GM21737 (cell line): ENCODE measurements at regions not wholly inside any gene's neighbourhood (a gene's known extent, or its start where the extent isn't known, plus 50 kb on each side); places are given as distances from the start of the nearest gene placed in this dataset.
"Not testable (repeated sequence)": the region's sequence is repeated elsewhere in the genome, so short reads cannot be mapped to it uniquely, and the experiment has no call there.

Experiments
- ATAC-seq: cut with Tn5 transposase; IDR thresholded peaks from one replicate; pipeline ENCODE4 v1.9.1; 2021; ENCODE audit warnings: mild to moderate bottlenecking, moderate library complexity; ENCODE audit not compliant: unreplicated experiment

DNA sequence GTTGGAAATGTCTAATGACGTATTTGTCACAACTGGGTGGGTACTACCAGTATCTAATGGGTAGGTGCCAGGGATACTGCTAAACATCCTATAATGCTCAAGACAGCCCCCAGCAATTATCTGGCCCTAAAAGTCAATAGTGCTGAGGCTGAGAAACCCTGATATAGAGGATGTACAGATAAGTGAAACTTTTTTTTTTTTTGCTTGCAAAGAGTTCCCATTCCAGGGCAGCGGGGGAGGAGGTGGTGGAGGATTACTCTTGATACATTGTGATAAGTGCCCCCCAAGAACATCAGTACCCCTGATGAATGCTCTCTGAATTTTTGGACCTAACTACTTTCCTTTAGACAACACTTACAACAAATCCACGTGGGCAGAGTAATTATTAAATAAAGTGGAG is 329.7 kb upstream of the SPRED2 start:
- ATAC-seq: no peak

DNA sequence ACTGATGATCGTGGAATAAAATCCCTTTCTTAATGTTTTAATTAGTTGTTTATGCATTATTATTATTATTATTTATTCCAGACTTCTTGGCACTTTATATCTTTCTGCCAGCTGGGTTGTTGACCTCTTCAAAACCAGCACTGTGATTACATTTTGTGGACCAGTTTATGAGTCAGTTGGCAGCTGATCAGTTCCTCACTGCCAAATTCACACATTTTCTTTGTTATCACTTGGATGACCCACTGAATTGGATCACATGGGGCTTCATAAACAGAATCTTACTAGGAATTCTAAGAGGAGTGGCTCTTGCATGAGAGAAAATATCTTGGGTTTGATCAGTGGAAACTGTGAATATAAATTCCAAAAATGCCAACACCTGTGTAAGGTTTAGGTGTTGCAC is 321.8 kb upstream of the SPRED2 start:
- ATAC-seq: no peak

DNA sequence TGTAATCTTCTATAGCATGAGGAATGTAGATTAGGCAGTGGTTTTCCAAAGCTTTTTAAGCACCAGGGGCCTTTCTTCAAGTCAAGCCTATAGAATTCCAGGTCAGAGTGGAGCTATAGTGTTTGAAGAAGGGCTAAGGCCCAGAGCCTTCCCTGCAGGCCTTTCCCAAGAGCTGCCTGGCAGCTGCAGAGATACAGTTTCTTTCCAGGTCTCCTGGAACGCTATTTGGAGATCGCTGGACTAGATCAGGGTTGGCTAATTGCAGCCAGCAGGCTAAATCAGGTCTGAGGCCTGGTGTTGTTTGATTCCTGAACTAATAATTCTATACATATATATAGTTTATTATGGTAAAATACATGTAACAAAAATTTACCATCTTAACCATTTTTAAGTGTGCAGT is 319.0 kb upstream of the SPRED2 start:
- no peak for ATAC-seq

DNA sequence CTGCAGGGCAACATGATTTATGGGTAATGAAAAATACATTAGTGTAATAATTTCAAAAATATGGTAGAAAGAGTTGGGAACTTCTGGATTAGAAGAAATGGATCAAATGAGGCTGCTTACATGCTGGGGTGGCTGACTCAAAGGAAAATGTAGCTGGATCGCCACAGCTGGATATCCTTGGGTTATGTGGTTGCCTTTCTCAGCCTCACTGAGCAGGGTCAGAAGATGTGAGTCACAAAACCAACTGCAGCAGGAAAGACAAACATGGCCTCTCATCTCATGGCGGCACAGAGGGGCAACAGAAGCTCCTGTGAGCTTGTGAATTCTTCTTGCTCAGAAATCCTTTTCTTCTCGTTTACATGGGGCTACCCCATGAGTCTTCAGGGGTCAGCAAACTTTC is 317.1 kb upstream of the SPRED2 start:
- ATAC-seq: no peak

DNA sequence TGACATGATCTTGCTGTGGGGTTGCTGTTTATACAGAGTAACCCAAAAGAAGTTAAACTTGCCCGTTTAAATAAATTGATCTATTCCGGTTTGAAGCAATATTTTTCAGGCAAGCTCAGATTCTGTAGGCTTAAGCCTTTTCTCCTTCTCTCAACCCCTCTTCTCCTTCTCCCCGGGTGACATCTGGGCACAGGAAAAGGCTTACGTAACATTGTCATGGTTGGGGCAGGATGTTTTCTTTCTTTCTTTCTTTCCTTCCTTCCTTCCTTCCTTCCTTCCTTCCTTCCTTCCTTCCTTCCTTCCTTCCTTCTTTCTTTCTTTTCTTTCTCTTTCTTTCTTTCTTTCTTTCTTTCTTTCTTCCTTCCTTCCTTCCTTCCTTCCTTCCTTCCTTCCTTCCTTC is 315.5 kb upstream of the SPRED2 start:
- ATAC-seq: not testable (repeated sequence)

DNA sequence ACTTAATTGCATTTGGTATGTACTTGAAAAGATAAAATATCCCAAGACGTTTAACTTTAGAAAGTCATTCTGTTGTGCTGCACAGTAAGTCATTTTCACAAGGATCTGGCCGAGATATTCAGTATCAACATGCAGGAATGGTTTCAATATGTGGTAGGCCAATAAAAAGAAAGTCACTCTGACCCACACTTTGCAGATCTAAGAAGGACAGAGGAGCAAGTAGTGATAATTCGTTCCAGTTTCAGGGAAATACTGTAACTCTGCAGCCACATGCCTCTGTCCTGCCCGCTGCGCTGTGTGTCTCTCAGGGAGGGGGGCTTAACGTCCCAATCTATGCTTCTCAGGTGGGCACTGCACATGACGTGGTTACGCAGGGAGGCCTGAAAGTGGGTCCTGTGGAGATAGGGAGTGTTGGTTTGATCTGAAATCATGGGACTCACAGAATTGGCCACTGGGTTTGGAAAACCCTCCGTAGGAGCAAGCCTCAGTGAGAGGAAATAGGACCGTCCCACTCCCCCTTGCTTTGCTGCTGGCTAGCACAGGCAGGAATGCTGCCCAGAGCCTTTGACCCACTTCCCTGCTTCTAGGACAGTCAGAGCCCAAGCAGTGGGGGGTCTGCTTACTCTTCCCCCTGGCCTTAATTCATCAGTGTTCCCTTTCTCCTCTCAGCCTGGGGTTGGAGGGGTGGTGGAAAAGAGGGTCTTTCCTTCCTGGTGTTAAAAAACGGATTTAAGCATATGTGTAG is 314.7 kb upstream of the SPRED2 start:
- no peak for ATAC-seq

DNA sequence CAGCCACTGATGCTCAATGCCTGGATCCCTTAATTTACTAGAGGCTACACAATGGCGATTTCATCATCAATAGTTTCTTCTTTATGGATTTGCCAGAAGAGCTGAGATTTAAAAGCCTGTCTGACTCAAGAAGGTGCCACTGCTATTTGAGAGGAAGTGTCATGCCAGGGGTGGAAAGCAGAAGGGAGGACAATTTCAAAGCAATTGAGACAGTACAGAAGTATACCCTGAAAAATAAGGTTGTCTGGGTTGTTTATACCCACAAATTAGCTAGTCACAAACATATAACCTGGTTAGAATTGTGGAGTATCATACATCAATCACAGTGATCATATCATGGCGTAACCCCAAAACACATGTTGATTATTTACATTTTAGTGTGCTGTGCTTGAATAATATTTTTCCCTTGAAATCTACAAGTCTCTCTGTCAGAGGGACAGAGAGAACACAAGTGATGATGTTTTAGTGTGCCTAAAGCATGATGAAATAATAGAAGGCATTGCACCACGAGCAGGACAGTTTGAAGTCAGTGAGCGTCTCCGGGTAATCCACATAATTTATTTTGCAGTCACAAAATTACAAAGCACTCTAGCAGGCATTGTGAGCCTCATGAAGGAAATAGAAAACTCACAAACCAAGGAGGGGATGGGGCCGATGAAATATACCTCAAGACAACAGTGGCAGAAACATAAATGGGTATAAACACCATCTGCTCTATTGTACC is 312.2 kb upstream of the SPRED2 start:
- no peak for ATAC-seq

DNA sequence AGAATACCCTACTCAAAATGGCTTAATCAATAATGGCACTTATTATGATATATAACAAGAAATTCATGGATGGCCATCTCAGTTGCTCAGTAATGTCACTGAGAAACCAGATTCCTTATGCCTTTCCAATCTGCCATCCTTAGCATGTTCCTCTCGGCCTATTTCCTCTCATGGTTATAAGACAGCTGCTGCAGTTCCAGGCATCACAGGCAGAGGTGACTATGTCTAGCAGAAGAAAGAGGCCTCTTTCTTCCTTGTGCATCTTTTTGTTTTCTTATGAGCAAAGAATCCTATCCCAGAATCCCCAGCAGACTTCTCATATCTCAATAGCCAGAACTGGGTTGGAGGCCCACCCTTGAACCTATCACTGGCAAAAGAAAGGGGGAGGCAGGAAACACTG is 310.6 kb upstream of the SPRED2 start:
- no peak for ATAC-seq

DNA sequence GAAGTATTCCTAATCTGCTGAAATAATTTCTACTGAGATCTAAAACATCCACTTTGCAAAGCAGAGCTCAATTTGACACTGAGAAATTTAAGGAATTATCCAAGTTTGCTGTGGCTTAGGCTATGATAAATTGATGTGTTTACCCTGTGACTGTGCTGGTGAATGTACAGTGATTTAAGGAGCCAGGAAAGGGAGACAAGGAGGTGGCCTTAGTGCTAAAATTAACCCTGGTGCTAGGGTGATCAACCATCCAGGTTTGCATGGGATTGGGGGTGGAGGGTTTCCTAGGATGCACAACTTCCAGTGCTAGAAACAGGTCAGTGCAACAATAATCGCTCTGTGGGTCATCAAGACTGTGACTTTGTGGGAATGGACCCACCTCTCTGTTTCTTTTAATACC is 307.5 kb upstream of the SPRED2 start:
- ATAC-seq: no peak

DNA sequence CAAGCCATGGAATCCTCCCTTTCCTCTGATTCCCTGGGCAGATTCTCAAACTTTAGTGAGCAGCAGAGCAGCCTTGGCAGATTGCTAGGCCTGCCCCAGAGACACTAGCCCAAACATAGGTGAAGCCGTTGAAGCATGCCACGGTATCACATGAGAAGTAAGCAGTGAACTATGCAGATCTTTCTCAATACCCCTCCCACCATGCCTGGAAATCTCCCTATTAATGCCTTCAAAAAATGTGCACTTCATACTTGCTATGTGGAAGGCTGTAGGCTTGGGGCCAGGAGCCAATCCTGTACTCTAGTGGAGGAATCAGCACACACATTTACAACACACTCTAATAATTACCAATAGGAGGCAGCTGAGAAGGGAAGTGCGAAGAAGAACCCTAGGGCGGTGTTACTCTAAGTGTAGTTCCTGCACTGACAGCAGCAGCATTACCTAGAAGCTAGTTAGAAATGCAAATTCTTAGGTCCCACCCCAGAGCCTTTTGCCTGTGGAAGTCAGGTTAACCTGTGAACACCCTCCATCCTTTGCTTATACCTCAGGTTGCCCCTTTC is 305.1 kb upstream of the SPRED2 start:
- ATAC-seq: no peak

DNA sequence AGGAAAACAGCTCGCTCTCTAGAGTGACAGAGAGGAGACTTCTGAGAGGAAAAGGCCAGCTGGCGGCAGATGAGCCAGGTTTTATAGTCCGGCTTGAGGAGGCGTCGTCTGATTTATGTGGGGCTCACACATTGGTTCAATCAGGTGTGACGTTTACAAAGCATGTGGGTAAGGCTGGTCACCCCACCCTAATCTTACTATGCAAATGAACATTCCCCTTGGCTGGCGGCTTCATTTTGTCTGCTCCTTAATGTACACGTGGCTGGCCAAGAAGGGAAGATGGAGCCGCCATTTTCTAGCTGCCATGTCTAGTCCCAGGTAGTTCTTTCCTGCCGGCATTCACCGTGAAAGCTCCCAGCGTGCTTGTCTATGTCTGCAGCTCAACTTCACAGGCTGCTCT is 299.1 kb upstream of the SPRED2 start:
- ATAC-seq: no peak

DNA sequence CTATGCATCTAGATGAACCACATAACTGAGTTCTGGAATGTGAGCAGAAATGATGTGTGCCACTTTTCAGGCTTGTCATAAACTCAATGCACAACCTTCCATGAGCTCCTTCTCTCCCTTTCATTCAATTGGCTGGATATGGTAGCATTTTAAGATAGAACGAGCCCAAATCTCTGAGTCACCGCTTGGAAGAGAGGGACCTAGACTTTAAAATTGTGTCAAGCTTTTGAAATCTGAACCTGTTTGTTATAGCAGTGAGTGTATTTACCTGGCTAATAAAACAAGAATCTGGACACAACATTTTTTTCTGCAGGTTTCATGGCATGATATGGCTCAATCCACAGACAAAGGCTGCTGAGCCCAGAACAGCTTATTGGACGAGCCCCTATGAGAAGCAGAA is 297.8 kb upstream of the SPRED2 start:
- ATAC-seq: no peak

DNA sequence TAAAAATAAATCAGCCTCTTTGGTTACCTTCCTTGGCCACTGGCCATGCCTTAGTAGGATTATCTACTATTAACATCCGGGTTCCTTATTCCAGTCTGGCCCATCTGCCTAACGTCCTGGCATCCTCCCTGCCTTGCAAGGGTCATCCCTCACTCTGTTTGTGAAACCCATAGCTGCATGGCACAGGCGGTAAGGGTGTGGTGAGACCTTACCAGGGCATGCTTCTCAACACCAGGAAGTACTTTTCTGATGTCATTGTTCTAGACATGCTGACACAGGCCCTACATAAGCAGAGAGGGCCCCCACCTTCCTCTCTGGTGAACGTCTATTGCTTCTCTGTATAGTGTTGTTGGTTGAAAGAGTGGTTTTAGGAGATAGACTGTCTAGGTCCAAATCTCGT is 296.8 kb upstream of the SPRED2 start:
- no peak for ATAC-seq

DNA sequence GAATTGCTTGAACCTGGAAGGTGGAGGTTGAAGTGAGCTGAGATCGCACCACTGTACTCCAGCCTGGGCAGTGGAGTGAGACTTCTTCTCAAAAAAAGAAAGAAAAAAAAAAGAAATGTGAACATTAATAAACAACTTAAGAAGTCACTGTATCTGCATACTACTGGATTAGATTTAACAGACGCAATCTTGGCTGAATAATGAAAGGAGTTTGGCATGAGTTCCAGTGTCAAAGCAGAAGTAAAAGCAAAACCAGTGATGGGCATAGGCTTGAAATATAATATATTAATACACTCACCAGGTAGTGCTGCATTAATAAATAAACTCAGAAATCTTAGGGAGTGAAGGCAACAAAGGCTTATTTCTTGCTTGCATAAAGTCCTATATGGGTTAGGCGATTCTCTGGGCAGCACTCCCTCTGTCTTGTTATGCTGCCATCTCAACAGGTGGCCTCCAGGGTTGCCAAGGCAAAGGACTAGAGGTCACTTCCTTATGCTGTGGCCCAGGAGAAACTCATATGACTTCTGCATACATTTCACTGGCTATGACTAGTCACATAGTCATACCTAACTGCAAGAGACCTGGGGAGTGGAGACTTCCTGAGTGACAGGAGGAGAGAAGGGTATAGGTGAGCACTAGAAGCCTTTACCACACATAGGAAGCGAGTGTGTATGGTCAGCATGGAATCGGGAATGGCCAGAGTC is 296.2 kb upstream of the SPRED2 start:
- ATAC-seq: no peak

DNA sequence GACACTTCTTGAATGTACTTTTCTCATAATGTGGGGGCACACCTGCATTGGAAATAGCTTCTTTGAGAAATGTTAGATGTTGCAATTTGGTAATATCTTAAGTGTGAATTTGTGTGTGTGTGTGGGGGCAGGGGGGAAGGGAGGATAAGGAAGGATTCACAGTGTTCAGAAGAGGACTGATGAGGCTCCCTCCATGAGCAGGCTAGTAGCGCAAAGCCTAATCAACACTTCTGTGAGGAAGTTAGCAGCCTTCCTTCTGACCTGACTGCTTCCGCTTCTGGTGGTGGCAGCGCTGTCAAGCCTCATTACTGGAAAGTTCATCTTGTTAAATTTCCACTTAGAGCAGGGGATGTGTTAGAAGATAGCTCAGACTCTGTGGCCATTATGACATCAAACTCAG is 295.4 kb upstream of the SPRED2 start:
- no peak for ATAC-seq

DNA sequence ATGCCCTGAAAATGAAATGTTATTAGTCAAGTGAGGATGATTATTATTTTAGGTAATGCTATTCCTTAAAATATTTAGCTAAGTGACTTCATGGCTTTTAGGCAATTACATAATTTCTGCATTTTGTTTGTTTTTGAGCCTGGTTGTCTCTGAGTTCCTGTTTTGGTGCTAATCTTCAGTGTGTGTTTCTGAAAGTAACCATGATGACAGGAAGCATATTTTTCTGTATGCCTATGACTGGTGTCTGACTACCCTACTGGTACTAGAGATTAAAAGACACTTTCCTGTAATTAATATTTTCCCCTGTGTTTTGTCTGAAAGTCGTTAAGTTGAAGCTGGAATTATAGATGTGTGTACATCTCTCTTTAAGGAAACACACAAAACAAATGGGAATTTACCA is 295.0 kb upstream of the SPRED2 start:
- no peak for ATAC-seq

DNA sequence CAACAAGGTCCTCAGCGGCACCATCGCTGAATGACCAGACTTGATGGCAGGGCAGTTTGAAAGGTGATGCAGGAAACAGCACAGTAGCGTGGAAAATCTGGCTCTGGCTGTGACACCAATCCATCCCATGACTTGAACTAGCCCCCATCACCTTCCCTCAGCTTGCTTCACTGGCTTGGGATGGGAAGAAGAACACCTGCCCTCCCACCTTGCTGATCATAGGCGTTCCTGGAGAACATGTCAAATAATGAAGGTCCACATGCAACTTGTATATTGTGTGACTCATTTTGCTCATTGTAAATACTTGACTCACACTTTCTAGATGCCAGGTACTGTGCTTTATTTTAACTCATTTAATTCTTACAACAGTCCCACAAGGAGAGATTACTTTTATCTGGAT is 292.4 kb upstream of the SPRED2 start:
- ATAC-seq: no peak

DNA sequence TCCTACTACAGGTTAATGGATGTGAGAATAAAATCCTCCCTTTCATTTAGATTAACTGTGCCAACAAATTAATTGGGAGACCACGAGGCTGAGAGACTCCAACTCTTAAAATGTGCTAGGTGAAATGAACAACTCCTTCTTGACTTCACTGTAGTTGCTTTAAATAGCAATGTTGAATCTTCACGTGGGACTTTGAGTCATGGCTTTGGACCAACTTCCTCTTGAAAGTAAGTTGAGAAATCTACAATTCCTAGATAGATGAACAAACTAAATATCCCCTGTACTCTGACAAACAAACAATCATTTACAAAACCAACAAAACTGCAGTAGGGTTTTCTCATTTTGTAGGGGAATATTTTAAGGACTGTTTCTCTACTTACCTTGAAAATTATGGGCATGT is 291.9 kb upstream of the SPRED2 start:
- no peak for ATAC-seq

DNA sequence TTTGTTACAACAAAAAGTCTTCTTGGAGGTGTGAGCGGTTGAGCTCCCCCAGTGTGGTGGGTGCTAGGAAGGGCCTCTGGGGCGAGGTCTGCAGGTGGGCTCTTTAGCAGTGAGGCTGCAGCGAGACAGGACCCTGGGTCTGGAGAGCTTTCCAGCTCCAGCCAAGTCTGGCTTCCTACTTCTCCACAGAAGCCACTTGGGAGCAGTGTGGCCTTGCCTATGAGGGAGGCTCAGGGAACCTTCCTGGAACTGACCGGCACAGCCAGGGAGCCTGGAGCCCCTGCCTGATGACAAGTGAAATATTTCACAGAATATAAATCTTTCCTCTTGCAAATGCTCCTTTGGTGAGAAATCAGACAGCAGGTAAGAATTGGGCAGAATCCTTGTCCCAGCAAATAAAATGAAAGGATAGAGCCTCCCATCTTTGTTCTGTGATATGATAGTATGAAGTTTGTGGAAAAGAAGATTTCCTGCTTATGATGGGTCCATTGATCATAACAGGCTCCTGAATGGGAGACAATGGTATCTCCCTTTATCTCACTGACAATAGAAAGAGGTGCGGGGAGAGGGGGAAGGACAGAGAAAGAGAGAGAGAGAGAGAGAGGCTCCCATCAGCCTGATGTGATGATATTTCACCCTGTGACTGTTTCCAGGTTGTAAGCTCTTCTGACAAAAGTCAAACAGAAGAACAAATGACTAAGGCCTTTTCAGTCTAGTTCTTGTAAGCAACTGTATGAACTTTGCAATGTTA is 289.8 kb upstream of the SPRED2 start:
- no peak for ATAC-seq

DNA sequence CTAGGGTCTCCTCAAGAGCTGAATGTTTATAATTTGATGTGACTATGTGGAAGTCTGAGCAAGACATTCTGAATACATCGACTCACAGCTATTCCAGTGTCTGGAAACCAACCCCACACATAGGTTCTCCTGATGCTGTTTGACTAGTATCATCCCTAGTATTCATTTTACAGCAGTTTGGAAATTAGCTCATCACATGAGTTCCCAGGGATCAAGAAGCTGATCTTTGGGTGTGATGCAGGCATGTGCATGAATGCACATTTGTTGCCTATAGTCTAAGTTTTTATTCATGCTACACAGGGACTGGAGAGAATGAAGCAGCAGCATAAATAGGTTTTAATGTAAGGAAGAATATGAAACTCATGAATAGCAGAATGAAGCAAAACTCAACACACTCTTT is 284.3 kb upstream of the SPRED2 start:
- ATAC-seq: no peak

DNA sequence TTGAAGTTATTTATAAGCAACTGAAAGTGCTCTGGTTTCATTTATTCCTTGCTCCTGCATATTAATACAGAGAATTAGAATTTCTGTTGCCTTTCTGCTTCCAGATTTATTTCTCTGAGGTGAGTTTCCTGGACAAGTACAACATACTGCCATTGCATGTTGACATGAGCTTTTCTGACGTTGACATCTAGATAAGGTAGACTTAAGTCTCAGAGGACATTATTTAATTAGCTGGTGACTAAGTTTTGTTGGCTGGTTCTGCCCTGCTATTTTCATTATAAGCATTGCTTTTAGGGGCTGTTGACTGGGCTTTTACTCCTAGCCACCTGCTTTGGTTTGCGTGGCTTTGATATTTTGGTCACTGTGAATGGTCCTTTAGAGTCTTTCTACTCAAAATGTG is 282.9 kb upstream of the SPRED2 start:
- no peak for ATAC-seq
